ENCODE measurements at regions not wholly inside any gene's neighbourhood (a gene's known extent, or its start where the extent isn't known, plus 50 kb on each side); places are given as distances from the start of the nearest gene placed in this dataset.

DNA sequence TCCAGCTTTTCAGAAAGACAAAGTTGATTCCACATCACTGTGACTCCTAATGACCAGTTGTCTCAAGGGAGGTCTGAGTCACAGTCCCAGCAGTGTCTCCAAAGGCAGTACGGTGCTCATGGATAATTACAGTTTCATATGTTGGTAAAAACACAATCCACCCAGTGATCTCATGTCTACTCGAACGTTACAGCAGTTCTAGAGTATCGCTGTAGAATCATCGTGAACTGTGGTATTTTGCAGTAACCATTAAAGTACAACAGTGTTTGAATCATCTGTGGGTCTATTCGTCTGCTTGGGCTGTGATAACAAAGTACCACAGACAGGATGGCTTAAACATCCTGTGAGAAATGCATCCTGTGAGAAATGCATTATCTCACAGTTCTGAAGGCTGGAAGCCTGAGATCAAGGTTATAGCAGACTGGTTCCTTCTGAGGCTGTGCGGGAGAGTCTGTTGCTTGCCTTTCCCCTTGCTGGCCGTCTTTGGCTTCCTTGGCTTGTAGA, 121.1 kb upstream of the SORBS2 start:
- no peak overlapping the region for H3K4me3 ChIP-seq (ENCODE audit: low read depth, low read length)
- no peak for TF ChIP-seq POLR2A (IDR thresholded peaks at IDR 0.05; ENCODE audit: extremely low read depth, insufficient read length)
- TF ChIP-seq, protein P1, sequence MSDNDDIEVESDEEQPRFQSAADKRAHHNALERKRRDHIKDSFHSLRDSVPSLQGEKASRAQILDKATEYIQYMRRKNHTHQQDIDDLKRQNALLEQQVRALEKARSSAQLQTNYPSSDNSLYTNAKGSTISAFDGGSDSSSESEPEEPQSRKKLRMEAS (IDR thresholded peaks at IDR 0.05; ENCODE audit: low read depth, low read length), result no peak
- TF ChIP-seq, protein P2, sequence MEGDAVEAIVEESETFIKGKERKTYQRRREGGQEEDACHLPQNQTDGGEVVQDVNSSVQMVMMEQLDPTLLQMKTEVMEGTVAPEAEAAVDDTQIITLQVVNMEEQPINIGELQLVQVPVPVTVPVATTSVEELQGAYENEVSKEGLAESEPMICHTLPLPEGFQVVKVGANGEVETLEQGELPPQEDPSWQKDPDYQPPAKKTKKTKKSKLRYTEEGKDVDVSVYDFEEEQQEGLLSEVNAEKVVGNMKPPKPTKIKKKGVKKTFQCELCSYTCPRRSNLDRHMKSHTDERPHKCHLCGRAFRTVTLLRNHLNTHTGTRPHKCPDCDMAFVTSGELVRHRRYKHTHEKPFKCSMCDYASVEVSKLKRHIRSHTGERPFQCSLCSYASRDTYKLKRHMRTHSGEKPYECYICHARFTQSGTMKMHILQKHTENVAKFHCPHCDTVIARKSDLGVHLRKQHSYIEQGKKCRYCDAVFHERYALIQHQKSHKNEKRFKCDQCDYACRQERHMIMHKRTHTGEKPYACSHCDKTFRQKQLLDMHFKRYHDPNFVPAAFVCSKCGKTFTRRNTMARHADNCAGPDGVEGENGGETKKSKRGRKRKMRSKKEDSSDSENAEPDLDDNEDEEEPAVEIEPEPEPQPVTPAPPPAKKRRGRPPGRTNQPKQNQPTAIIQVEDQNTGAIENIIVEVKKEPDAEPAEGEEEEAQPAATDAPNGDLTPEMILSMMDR (IDR thresholded peaks at IDR 0.05; ENCODE audit: low read depth, low read length), result no peak
- no peak for TF ChIP-seq MYC (IDR thresholded peaks at IDR 0.05; ENCODE audit: low read depth, low read length)
- no peak for DNase-seq (ENCODE audit: low read depth)

DNA sequence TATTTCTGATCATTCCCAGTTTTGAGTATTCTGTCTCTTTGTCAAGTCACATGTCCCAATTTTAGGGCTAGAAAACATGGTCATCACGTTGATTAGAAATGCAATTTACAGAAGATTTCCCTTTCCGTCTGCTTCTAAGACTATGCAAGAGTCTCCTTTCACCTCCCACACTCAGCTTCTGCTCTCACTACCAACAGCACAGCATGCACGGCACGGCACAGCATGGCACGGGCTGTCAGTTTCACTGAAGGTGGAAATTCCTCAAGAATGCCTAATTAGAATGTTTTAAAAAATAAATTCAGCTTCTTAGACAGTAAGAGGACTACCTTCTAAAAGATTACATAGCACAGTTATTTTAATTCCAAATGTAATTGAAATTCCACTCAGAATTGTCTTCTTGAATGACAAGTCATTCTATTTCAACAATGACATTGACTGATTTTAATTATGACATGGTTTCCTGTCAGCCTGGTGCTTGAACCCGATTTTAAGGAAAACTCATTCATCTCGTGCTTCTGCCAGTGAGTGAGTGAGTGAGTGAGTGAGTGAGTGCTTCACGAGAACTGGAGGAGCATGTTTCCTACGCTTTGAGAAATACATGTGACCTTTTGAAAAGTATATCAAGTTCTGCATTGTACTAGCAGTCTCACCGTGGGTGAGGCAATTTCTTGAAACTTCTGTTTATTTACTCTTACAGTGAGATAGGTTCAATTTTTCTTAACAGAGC, 124.8 kb upstream of the SORBS2 start:
- DNase-seq (ENCODE audit: low read depth), result no peak
- TF ChIP-seq POLR2A (IDR thresholded peaks at IDR 0.05; ENCODE audit: extremely low read depth, insufficient read length) (no peak), MYC (IDR thresholded peaks at IDR 0.05; ENCODE audit: low read depth, low read length) (no peak)
- TF ChIP-seq, protein P2 (IDR thresholded peaks at IDR 0.05; ENCODE audit: low read depth, low read length), result no peak
- TF ChIP-seq, protein P1 (IDR thresholded peaks at IDR 0.05; ENCODE audit: low read depth, low read length), result no peak
- H3K4me3 ChIP-seq (ENCODE audit: low read depth, low read length), result no peak overlapping the region

DNA sequence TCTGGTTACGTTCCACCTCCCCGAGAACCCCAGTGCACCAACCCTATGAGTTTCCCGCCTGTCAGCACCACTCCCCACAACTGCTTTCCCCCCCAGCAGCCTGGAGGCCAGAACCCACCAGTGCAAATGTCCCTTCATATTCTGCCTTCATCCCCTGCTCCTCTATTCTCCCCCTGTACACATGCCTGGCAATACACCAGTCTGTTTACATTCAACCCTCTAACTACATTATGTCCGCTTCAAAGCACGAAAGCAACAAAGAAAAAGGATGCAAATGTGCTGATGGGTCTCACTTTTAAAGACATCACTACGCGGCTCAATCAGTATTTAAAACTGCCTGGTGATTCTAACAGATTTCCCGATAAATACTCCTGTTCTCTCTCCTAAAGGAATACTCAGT, 126.7 kb upstream of the SORBS2 start:
- H3K4me3 ChIP-seq (ENCODE audit: low read depth, low read length), result no peak overlapping the region
- no peak for DNase-seq (ENCODE audit: low read depth)
- TF ChIP-seq, protein P2 (IDR thresholded peaks at IDR 0.05; ENCODE audit: low read depth, low read length), result no peak
- TF ChIP-seq POLR2A (IDR thresholded peaks at IDR 0.05; ENCODE audit: extremely low read depth, insufficient read length) (no peak), MYC (IDR thresholded peaks at IDR 0.05; ENCODE audit: low read depth, low read length) (no peak)
- TF ChIP-seq, protein P1 (IDR thresholded peaks at IDR 0.05; ENCODE audit: low read depth, low read length), result no peak

DNA sequence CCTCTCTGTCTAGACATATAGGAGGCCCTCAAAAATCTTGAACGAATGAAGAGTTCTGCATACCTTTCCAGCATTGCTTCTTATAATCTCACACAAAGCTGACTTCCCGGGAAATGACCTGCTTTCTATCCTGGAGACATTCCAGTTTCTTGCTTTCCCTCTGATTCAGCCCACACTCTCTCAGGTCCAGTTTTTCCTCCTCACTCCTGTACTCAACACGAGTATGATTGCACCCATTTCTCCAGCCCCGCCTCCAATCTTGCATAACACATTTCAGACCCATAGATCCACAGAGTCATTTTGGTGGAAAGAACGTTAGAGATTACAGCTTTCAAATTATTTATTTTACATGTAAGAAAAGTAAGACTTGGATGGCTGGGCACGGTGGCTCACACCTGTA, 127.5 kb upstream of the TLR3 start:
- H3K4me3 ChIP-seq (ENCODE audit: low read depth, low read length), result no peak overlapping the region
- no peak for TF ChIP-seq POLR2A (IDR thresholded peaks at IDR 0.05; ENCODE audit: extremely low read depth, insufficient read length)
- TF ChIP-seq, protein P1 (IDR thresholded peaks at IDR 0.05; ENCODE audit: low read depth, low read length), result no peak
- TF ChIP-seq MYC (IDR thresholded peaks at IDR 0.05; ENCODE audit: low read depth, low read length), result no peak
- TF ChIP-seq, protein P2 (IDR thresholded peaks at IDR 0.05; ENCODE audit: low read depth, low read length), result no peak
- DNase-seq (ENCODE audit: low read depth), result no peak

DNA sequence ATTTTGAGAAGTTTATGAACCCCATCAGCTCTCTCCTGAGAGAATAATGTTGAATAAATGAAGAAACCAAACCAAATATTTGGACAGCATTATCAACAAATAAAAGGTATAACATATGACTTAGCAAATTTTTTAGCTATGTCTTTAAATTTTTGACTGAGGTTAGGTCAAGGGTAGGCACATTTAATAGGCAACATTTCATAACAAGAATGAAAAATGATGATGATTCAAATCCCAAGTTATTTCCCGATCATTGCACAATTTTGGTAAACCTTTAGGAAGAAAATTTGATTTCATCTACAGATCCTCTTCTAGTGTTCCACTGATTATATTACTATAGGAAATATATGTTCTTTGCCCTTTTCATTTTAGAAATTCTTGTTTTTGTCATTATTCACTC, 123.7 kb upstream of the TLR3 start:
- no peak for DNase-seq (ENCODE audit: low read depth)
- TF ChIP-seq POLR2A (IDR thresholded peaks at IDR 0.05; ENCODE audit: extremely low read depth, insufficient read length), result no peak
- TF ChIP-seq, protein P1 (IDR thresholded peaks at IDR 0.05; ENCODE audit: low read depth, low read length), result no peak
- no peak overlapping the region for H3K4me3 ChIP-seq (ENCODE audit: low read depth, low read length)

DNA sequence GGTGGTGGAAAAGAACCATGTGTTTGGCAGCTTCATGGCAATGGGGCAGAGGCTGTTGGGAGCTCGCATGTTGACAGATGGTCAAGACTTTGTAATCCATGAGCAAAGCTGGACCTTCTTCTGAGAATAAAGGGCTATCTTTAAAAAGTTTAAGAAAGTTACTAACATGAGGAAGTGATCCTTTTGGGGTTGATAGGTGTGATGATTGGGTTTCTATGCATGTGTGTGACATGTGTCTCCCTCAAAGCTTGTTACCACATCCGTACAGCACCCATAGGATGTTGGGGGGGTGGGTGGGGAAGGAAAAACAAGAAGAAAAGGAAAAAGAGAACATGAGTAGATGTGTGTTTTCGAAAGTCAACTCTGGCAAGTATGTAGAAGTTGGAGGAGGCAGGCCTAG, 123.0 kb upstream of the TLR3 start:
- DNase-seq (ENCODE audit: low read depth), result no peak
- H3K4me3 ChIP-seq (ENCODE audit: low read depth, low read length), result no peak overlapping the region
- TF ChIP-seq POLR2A (IDR thresholded peaks at IDR 0.05; ENCODE audit: extremely low read depth, insufficient read length) (no peak), MYC (IDR thresholded peaks at IDR 0.05; ENCODE audit: low read depth, low read length) (no peak)
- TF ChIP-seq, protein P2 (IDR thresholded peaks at IDR 0.05; ENCODE audit: low read depth, low read length), result no peak
- TF ChIP-seq, protein P1 (IDR thresholded peaks at IDR 0.05; ENCODE audit: low read depth, low read length), result no peak

Measured in NB4 (cell line).